ENCODE measurements at regions not wholly inside any gene's neighbourhood (a gene's known extent, or its start where the extent isn't known, plus 50 kb on each side); places are given as distances from the start of the nearest gene placed in this dataset.
"Not testable (repeated sequence)": the region's sequence is repeated elsewhere in the genome, so short reads cannot be mapped to it uniquely, and the experiment has no call there.

DNA sequence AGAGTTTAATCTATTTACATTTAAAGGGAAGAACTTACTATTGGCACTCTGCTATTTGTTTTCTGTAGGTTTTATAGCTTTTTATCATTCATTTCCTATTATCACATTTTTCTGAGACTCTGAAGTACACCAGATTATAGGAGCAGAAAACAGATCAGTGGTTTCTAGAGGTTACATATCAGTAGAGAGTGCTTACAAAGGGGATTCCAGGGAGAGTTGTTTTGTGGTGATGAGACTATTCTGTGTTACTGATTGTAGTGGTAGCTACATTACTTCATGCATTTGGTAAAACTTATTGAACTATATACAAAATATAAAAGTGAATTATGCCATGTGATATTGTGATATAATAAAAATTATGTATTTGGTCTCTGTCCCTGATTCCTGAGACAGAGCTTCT is 259.2 kb downstream of the SPATA31A6 start:
- not testable (repeated sequence) for H3K36me3 Mint-ChIP-seq (ENCODE audit: insufficient read depth); H3K4me1 Mint-ChIP-seq (ENCODE audit: low read depth in 2 of 2); H3K27ac Mint-ChIP-seq; ATAC-seq (replicated peaks); H3K4me3 Mint-ChIP-seq; H3K27me3 Mint-ChIP-seq; H3K9me3 Mint-ChIP-seq; DNase-seq

DNA sequence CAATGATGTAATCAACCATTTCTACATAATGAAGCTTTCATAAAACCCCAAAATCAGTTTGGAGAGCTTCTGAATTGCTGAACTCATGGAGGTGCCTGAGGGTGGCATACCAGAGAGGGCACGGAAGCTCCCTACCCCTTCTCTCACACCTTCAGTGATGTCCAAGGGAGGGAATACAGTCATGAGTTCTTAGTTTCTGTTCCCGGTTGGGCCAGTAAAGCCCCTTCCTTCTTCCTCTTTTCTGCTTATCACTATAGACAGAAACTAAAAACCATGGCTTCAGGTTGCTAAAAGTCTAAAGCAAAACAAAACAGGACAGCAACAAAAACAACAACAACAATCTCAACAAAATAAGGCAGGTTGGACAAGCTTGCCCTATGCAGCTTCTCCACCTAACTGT is 260.0 kb downstream of the SPATA31A6 start:
- H3K27me3 Mint-ChIP-seq; ATAC-seq (replicated peaks); H3K4me1 Mint-ChIP-seq (ENCODE audit: low read depth in 2 of 2); DNase-seq; H3K36me3 Mint-ChIP-seq (ENCODE audit: insufficient read depth); H3K27ac Mint-ChIP-seq; H3K4me3 Mint-ChIP-seq; H3K9me3 Mint-ChIP-seq: not testable (repeated sequence)

DNA sequence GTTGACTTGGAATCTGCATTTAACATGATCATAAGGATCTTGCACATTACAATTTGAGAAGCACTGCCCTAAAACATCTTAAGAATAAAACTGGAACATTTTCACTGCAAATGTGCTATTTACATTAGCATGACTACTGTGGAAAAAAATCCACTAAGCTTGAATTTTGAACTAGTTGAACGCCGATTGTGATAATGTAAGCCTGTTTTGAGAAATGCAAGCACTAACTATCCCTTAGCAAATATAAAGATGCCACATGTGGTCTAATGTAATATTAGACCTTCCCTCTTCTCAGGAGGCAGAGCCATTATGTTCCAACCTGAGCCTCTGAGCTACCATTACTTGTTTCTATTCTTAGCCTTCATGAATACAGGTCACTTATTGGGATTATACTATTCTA is 278.0 kb downstream of the SPATA31A6 start:
- H3K4me1 Mint-ChIP-seq (ENCODE audit: low read depth in 2 of 2); H3K4me3 Mint-ChIP-seq; ATAC-seq (replicated peaks); DNase-seq; H3K27me3 Mint-ChIP-seq; H3K36me3 Mint-ChIP-seq (ENCODE audit: insufficient read depth); H3K9me3 Mint-ChIP-seq; H3K27ac Mint-ChIP-seq: not testable (repeated sequence)

DNA sequence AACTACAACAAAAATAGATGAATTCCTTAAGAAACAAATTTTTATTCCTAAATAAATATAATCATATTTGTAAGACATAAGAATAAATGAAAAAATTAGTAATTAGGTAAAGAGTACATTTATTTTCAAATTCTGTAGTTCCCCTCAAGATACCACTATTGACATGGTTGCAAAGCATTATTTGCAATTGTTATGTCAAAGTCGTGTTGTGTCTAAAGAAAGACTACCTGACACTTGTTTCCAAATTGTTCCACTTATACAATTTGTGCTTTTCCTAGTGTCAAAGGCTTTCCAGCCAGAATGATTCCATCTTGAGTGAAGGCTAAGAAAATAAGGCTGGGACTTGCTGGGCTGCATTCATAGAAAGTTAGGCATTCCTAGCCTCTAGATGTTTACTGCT is 278.4 kb downstream of the SPATA31A6 start:
- not testable (repeated sequence) for H3K4me3 Mint-ChIP-seq; H3K27me3 Mint-ChIP-seq; H3K4me1 Mint-ChIP-seq (ENCODE audit: low read depth in 2 of 2); ATAC-seq (replicated peaks); H3K36me3 Mint-ChIP-seq (ENCODE audit: insufficient read depth); H3K9me3 Mint-ChIP-seq; H3K27ac Mint-ChIP-seq; DNase-seq

DNA sequence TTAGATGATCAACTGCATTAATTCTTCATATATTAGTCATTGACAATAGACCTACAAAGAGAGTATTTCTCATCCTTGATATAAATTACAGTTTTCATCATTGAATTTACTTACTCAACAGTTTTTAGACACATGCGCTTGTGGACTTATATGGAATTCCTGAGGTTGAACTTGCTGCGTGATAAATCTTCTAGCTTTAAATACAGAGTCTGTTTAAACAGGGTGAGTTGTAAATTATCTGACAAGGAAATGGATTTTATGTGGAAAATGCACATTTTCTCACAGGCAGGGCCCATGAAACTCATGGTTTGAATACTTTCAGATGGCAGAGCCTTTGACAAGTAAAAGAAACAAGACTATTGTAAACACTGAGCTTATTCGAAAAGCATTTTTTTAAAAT is 280.5 kb downstream of the SPATA31A6 start:
- not testable (repeated sequence) for H3K36me3 Mint-ChIP-seq (ENCODE audit: insufficient read depth); DNase-seq; H3K4me1 Mint-ChIP-seq (ENCODE audit: low read depth in 2 of 2); H3K27ac Mint-ChIP-seq; H3K27me3 Mint-ChIP-seq; H3K4me3 Mint-ChIP-seq; ATAC-seq (replicated peaks); H3K9me3 Mint-ChIP-seq

DNA sequence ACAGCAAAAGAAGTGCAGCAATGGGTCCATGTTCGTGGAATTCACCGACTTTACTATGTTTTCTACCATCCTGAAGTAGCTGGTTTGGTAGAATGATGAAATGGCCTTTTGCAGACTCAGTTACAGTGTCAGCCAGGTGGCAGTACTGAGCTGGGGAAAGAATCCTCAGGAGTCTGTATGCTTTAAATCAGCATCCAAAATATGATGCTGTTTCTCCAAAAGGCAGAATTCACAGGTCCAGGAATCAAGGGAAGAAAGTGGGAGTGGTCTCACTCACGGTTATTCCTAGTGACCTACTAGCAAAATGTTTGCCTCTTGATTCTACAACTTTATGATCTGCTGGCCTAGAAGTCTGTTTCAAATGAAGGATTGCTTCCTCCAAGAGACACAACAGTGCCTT is 287.1 kb downstream of the SPATA31A6 start:
- not testable (repeated sequence) for H3K36me3 Mint-ChIP-seq (ENCODE audit: insufficient read depth); H3K9me3 Mint-ChIP-seq; H3K4me1 Mint-ChIP-seq (ENCODE audit: low read depth in 2 of 2); H3K27ac Mint-ChIP-seq; H3K27me3 Mint-ChIP-seq; H3K4me3 Mint-ChIP-seq; ATAC-seq (replicated peaks)
- DNase-seq: peak in 1 of 3 experiments; percentile 2

DNA sequence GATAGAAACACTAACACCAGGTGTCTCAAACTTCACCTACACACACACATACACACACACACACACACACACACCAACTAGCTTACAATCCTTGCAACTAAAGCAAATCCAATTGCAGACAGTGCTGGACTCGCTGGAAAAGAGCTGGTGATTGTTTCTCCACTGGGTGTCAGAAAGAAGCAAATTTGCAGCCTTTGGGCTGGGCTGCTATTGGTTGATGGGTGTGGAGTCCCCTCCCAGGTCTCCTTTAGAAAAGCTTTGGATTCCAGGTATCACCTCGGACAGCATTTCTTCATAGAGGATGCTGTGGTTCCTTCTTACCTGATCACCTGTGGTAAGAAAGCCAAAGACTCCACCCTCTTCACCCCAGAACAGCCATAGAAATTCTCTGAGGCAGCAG is 307.5 kb downstream of the SPATA31A6 start:
- H3K4me3 Mint-ChIP-seq; ATAC-seq (replicated peaks); DNase-seq; H3K27ac Mint-ChIP-seq; H3K9me3 Mint-ChIP-seq; H3K36me3 Mint-ChIP-seq (ENCODE audit: insufficient read depth); H3K4me1 Mint-ChIP-seq (ENCODE audit: low read depth in 2 of 2); H3K27me3 Mint-ChIP-seq: not testable (repeated sequence)

DNA sequence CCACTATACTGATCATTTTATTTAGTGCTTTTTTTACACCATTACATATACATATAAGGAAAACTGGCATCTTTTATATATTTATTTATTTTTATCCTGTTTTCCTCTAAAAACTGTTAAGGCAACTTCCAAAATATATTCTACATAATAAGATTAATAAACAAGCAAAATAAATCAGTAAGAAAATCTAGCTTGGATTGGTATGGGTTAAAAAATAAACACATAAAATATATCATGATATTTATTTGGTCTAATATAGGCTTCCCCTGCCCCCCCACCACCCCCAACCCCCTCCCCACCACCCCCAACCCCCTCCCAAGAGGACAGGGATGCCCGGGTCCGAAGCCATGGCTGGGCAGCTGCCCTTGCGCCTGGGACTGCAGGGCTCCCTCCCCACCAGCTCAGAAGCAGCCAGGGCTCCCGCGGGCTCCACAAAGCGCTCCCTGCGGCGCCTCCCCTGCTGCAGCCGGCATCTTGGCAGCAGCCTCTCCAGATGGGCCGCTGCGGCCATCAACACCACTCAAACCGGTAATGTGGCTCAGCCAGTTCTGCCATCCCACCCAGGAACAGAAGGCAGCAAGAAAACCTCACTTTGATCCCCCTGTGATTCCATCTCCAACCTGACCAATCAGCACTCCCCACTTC is 319.3 kb downstream of the SPATA31A6 start:
- H3K27ac Mint-ChIP-seq; H3K4me1 Mint-ChIP-seq (ENCODE audit: low read depth in 2 of 2); DNase-seq; ATAC-seq (replicated peaks); H3K4me3 Mint-ChIP-seq; H3K36me3 Mint-ChIP-seq (ENCODE audit: insufficient read depth); H3K9me3 Mint-ChIP-seq: not testable (repeated sequence)
- peaks cover 0 to 15% of the 10 kb centered on the region in 2 donors for H3K27me3 Mint-ChIP-seq

DNA sequence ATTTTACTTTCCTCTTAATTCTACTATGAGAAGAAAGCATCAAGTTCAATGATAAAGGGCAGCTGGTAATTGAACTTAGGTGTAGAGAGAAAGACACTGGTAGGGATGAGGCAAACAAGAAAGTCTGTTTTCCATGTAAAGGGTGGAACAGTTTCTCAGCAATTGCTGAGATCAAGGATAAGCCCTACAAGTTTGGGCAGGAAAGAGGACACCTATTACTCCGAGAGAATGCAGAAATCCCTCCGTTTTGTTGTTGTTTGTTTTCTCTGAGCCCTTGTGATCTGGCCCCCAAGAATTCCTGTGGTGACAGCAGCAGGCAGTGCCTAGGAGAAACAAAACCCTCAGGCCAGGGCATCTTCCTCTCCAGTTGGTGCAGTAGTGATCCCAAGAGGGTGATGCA is 324.7 kb downstream of the SPATA31A6 start:
- not testable (repeated sequence) for H3K27me3 Mint-ChIP-seq; H3K36me3 Mint-ChIP-seq (ENCODE audit: insufficient read depth); H3K27ac Mint-ChIP-seq; ATAC-seq (replicated peaks); DNase-seq; H3K4me1 Mint-ChIP-seq (ENCODE audit: low read depth in 2 of 2); H3K9me3 Mint-ChIP-seq; H3K4me3 Mint-ChIP-seq

DNA sequence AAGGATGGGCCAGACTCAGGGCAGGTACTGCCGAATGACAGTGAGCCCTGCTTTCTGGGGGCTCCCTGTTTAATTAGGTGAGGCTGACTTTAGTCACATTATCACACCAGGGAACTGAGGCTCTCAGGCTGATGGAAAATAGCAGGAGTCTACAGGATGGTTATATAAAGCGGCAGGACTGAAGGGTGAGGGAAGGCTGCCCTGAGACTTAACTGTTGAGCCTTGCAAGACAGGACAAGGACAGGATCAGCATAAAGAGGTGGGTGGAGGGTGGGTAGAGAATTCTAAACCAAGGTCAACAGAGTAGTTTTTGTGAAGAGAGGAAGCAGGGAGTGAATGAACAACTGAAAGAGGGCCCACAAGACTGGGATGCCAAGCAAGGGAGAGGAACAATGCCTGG is 330.1 kb downstream of the SPATA31A6 start:
- not testable (repeated sequence) for H3K27me3 Mint-ChIP-seq

DNA sequence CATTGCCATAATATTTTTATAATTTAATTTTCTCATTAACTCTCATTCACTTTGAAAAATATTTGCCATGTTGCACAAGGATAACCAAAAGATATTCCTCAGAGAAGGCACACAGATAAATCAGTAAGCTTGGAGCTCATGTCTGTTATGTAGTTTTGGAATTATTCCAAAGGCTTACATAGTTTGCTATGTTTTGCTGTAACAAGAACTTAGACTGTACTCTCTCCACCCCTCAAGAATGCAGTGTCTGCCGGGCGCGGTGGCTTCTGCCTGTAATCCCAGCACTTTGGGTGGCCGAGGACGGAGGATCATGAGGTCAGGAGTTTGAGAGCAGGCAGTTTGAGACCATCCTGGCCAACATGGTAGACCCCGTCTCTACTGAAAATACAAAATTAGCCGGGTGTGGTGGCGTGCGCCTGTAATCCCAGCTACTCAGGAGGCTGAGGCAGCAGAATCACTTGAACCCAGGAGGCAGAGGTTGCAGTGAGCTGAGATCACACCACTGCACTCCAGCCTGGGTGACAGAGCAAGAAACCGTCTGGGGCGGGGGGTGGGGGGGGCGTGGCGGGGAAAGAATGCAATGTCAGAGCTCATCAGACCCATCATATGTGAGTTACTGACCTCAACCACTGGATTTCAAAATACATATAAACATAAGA is 351.0 kb downstream of the SPATA31A6 start:
- H3K36me3 Mint-ChIP-seq (ENCODE audit: insufficient read depth); H3K4me3 Mint-ChIP-seq; H3K27ac Mint-ChIP-seq; H3K27me3 Mint-ChIP-seq; DNase-seq; H3K4me1 Mint-ChIP-seq (ENCODE audit: low read depth in 2 of 2); H3K9me3 Mint-ChIP-seq; ATAC-seq (replicated peaks): not testable (repeated sequence)

More for the DNA sequence above, 330.1 kb downstream of the SPATA31A6 start:
- not testable (repeated sequence) for H3K36me3 Mint-ChIP-seq (ENCODE audit: insufficient read depth); ATAC-seq (replicated peaks); H3K4me3 Mint-ChIP-seq; H3K9me3 Mint-ChIP-seq; H3K4me1 Mint-ChIP-seq (ENCODE audit: low read depth in 2 of 2); H3K27ac Mint-ChIP-seq; DNase-seq

DNA sequence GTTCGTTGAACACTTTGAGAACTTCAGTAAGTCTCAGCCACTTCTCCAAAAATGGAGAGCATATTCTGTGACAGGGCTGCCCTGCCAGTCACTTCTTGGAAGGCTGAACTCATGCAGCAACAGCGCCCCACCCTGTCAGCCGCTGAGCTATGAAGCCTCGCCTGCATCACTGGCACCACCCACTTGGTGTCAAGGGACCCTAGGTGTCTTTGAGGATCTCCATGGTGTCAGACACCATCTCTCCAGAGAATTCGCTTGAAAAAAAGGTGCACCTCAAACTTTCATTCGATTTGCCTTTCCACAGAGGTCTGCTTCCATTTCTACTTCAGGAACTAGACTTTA is 351.5 kb downstream of the SPATA31A6 start:
- H3K4me3 Mint-ChIP-seq; H3K36me3 Mint-ChIP-seq (ENCODE audit: insufficient read depth); DNase-seq; H3K27me3 Mint-ChIP-seq; H3K9me3 Mint-ChIP-seq; H3K4me1 Mint-ChIP-seq (ENCODE audit: low read depth in 2 of 2); H3K27ac Mint-ChIP-seq; ATAC-seq (replicated peaks): not testable (repeated sequence)

DNA sequence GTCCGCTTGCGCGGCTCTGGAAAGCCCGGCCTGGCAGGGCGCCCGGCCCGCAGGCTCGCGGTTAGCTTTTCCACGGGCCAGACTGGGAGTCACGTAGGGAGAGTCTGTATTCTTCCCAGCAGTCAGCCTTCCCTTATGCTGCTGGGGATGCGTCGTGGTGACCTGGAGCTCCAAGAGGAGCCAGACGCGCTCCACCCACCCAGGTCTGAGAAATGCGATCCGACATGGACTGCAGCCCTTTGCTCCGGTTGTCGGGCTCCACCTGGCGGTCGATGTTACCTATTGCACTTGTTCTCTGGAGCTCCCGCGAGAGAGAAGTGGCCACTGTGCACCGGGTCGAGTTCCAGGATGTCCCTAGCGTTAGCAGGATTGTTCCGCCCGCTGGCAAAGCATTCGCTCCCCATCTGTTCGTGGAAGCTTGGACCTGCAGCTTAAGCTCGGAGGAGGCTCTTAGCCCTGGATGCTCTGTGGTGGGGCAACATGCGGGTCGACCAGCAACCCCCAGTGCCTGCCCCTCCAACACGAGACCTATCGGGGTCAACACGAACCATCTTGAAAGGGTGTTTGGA is 367.4 kb downstream of the SPATA31A6 start:
- ATAC-seq (replicated peaks): peak; percentile 60

DNA sequence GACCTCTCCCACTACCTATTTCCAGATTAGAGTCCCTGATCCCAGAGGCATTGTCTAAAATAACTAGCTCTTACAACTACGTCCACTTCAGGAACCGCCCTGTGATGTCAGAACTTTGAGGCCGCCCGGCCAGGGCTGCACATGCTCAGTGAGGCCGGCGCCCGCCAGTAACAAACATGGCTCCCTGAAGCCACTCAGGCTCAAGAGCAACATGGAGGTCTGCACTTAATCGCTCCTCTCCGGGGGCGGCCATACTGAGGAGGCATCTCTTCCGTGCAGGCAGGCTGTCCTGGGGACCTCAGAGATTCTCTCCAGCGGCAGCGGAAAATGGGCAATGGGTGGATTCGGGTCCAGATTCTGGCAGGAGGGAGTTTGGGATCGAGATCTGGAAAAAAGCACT is 385.1 kb downstream of the SPATA31A6 start:
- not testable (repeated sequence) for H3K27ac Mint-ChIP-seq; H3K9me3 Mint-ChIP-seq; H3K4me1 Mint-ChIP-seq (ENCODE audit: low read depth in 2 of 2); ATAC-seq (replicated peaks); DNase-seq; H3K27me3 Mint-ChIP-seq; H3K4me3 Mint-ChIP-seq; H3K36me3 Mint-ChIP-seq (ENCODE audit: insufficient read depth)

More for the DNA sequence above, 367.4 kb downstream of the SPATA31A6 start:
- not testable (repeated sequence) for H3K4me1 Mint-ChIP-seq (ENCODE audit: low read depth in 2 of 2); H3K27me3 Mint-ChIP-seq; H3K4me3 Mint-ChIP-seq; H3K9me3 Mint-ChIP-seq; H3K27ac Mint-ChIP-seq; H3K36me3 Mint-ChIP-seq (ENCODE audit: insufficient read depth)
- peak in 1 of 3 experiments; percentile 9 for DNase-seq
